HK-2 (cell line): ENCODE measurements at regions not wholly inside any gene's neighbourhood (a gene's known extent, or its start where the extent isn't known, plus 50 kb on each side); places are given as distances from the start of the nearest gene placed in this dataset.

Experiments
- DNase-seq: peaks from one replicate; pipeline ENCODE4 v3.0.0-alpha.2; 2018; ENCODE audit not compliant: unreplicated experiment

DNA sequence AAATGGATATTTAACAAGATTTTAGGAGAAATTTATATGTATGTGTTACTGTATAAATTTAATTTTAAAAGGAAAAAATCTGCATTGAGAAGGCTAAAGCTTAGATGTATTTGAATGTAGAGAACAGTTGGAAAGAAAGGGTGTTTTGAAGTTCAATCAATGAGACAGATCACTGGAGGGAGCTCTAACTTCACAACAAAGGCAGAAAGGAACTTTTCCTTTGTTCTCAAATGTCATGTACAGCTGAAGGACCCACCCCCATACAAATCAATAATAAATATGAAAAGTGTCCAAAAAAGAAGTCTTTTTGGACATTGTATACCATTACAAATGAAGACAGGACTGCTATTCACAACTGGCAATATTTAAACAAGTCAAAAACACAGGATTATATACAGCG is 403.4 kb downstream of the DNAJB9 start:
- DNase-seq = no peak

DNA sequence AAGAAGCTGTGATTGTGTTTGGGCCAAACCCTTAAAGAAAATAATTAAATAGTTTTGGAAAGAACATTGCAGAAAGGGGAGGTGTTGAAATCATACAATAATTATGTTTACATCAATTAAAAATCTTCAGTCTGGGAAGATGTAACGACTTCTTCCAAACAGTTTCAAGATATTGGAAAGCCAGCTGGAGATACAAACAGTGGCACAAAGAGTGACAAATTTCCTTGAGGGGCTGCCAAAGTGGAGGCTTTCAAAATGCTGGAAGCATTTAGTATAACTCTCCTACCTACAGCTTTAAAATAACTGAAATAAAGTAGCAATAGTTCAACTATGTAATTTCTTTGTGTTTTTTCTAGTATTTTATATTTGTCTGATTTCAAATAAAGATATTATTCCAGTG is 405.0 kb downstream of the DNAJB9 start:
- no peak for DNase-seq

DNA sequence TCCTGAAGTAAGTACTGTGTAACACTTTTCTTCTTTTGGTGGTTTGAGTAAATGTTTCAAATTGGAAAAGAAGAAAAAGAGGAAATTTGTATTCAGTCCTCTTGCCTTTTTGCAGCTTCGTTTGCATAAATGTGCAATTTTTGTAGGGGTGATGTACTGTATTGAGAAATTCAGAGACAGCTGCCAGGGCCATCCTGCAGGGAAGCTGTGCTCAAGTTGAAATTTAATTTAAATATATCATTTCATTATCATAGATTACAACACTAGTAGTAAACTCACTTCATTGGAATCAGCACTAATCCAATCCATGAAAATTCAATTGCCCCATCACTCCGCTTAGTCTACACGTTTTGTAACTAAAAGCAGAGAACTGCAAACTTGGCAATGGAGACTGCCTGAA is 415.4 kb downstream of the DNAJB9 start:
- DNase-seq = no peak

DNA sequence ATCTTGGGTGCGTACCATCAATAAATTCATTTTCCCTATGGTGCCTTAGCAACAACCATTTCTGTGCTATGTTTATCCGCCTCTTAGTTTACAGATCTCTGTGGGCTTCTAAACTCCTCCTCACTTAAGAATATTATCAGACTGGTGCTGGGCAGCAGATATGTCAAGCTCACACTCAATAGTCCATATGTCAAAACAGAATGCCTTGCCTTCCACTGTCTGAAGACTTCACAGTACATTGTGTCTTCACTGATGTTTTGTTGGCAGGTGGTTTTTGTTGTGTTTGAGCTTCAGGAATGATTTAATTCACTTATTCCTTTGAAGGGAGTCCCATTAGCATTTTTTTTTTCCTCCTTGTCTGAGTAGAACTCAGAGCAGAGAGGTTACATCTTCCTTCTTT is 419.6 kb downstream of the DNAJB9 start:
- no peak for DNase-seq

DNA sequence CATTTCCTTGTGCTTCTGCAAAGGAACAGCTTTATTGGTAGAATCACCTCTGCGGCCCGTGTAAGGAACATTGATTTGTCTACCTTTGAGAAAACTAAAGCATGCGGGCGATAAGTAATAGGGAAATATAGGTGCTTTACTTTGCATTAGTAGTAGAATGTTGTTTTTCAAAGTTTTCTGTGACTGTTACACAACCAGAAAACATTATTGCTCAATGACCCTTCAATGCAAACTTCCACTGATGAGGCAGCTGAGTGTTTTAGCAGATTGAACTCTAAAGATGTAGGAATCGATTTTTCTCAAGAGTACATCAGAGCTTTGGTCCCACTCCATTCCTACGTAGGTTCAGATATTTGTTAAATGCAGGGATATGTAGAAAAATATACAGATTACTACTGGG is 427.8 kb downstream of the DNAJB9 start:
- DNase-seq = no peak

DNA sequence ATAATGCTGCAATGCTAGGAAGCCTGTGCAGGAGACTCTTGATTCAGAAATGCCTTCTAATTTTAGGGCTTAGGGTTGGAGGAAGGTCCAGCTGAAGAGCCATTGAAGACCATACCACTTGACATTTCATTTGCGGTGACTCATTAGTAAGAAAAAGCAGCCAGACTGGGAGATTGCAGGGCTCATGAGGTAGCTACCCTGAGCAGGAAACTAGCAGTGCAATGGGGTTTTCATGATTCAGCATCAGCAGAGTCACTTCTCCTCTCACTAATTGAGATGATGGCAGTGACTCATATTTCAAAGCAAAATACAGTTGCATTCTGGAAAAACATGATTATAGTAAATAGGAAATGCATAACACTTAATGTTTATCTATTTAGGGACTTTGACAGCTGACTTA is 434.1 kb downstream of the DNAJB9 start:
- DNase-seq = peak; percentile 26

DNA sequence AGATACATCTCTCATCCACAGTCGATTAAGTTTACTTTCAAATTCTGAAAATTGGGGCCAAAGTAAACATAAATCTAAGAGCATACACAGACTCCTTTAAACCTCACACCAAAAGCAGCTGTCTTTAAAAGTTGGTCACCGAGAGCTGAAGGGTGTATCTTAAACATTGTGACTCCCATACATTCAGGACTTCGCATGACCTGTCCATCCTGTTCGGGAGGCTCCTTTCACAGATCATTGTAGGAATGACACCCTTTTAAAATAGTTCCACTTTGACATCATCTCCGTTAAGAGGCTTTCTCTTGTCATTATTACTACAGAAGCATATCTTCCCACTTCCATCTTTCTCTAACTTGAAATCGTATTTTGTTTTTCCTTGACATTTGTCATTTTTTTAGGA is 440.0 kb downstream of the DNAJB9 start:
- DNase-seq = no peak

DNA sequence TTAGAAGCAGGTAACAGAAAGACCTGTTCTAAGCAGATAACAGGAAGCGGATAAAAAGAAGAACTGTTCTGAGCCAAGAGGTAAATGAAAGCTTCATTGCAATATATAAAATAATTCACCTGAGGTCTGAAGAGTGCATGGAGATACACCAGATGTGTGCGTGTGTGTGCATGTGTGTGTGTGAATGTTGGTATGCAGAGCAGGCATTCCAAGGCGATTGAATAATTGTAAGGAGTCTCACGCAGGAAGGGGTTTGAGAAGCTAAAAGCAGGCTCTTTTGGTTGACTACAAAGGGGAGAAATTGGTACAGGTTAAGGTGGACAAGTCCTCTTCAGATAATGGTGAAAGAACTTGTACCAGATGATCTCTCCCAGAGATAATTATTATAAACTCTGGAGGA is 450.6 kb downstream of the DNAJB9 start:
- no peak for DNase-seq

DNA sequence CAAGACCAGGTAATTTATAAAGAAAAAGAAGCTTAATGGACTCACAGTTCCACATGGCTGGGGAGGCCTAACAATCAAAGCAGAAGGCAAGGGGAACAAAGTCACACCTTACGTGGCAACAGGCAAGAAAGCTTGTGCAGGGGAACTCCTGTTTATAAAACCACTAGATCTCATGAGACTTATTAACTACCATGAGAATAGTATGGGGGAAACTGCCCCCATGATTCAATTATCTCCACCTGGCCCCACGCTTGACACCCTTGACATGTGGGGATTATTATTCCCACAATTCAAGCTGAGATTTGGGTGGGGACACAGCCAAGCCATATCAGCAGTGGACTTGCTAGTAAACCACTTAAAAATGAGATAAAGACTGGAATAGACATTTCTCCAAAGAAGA is 451.7 kb downstream of the DNAJB9 start:
- DNase-seq = no peak

DNA sequence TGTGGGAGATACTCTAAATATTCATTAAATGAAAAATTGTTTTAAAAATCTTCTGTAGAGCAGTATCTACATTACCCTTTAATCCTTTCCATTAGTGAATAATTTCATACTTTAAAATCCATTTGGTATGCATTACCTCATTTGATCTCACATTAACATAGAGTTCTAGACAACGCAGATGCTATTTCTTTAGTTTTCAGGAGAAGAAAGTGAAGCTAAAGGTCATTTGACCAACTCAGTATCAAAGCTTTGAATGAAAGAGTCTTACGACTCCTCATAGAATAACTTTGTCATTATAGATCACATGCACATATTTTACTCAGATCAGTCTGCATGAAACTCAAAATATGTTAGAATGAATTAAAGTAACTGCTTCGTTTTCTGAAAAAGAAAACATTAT is 460.2 kb downstream of the DNAJB9 start:
- DNase-seq = no peak

DNA sequence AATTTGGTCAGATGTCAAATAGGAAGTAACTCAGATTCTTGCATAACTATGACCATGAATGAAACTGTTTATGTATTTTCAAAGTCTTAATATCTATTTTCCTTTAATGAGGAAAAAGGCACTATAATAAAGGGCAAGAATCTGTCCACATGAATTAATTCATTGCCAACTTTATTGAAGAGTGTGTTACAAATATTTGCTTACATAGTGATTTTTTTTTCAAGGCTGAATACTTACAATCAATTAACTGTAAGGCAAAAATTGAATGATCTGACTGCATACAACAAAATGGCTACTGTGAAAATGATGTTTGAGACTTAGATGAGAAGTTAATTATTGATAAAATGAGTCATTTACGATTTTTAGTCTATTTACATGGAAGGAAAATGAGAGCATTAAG is 475.0 kb downstream of the DNAJB9 start:
- DNase-seq = no peak

DNA sequence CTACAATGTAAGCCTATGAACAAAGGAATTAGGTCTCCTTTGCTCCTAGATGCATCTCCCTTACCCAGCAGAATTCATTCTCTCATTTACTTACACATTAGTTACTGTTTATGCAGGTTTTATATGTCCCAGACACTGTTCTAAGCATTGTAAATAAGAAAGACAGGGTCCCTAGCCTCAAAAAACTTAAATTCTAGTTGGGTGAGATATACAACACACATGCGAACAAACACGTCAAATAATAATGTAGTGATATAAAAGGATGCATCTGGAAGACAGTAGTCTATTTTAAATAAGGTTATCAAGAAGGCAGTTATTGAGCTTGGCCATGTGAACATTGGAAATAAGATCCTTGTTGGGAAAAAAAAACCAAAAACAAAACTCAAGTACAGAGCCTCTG is 479.7 kb downstream of the DNAJB9 start:
- DNase-seq = no peak

DNA sequence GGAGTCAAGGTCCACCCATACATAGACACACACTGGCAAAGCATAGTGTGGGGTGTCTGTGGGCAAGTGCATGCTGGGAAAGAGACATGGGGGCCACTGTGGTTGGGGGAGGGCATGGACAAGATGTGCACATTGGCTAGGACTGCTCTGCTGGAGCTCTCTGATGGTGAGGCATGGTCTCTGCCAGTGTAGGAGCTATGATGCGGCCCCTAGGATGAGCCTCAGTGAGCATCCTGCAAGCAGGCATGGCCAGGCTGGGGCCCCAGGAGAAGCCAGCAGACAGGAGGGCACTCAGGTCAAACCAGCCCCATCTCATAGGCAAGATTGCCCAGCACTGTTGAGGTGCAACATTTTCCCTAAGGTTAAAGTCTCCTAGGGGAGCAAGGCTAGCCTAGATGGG is 489.4 kb downstream of the DNAJB9 start:
- DNase-seq = no peak

DNA sequence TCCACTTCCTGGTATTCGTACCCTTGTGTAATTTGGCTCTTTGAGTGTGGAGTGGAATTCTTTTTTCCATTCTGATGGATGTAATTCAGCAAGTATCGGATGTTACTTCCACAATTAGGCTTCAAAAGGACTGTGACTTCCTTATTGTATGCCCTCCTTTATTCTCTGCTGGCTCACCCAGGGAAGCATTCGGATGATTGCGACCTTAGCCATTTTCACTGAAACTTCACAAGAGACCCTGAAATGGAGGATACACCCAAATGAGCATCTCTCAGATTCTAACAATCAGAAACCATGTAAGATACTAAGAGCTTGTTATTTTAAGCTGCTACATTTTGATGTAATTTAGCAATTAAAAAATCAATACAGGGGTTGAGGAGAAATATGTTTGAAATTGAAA is 493.1 kb downstream of the DNAJB9 start:
- no peak for DNase-seq

DNA sequence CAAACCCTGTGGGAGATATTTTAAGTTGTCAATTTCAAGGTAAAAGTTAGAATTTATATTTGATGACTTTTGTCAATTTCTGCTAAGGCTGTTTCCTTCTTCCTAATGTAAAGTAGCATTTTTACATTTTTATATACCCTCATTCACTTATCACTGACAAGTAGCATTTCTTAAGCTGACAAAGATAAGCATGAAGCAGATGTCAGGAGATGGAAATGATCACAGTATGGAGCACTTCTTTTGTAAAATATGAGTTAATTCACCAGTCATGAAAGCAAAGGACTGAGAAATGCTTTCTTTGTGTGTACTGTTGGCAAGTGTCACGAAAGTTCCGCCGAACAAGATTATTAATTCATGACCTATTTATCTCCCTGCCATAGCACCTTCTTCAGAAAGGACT is 503.9 kb downstream of the DNAJB9 start:
- no peak for DNase-seq

DNA sequence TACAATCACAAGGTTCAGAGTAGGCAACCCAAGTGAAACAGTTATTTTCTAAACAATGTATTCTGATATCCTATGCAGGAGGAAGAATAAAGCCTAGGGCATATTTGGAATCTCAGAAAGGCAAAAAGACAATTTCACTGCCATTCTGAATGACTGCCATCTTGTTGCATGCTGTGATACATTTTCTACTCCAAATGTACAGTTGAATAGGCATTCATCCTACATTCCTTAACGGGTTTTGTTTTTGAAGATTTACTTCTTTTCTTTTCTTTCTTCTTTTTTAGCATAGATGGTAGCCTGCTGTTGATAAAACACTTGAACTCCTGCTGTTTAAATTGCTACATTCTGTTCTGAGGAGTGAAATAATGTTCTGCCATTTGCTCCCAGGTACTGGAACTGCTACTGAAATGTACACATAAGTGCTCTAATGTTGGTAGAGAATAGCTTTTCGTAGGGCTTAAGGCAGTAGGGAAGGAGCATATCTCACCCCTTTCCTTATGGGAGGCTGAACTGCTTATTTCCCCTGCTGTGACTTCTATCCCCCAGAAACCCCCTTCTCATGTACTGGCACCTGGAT is 506.8 kb downstream of the DNAJB9 start:
- DNase-seq = no peak

DNA sequence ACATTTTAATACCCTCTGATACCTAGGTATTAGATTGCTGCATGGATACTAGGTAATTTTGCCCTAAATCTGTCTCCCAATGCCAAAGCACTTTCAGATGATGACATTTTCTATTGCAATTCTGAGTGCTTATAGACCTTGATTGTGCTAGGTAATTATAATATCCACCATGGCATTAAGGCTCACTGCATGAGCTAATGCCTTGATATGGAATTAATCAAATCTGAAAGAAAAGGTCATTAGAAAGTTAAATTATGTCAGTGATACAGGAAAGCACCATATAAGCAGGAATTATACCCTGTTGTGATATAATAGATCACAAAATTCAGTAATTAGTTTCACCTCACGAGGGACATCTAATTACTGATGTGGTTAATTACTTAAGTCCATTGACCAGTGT is 521.4 kb downstream of the DNAJB9 start:
- DNase-seq = no peak

DNA sequence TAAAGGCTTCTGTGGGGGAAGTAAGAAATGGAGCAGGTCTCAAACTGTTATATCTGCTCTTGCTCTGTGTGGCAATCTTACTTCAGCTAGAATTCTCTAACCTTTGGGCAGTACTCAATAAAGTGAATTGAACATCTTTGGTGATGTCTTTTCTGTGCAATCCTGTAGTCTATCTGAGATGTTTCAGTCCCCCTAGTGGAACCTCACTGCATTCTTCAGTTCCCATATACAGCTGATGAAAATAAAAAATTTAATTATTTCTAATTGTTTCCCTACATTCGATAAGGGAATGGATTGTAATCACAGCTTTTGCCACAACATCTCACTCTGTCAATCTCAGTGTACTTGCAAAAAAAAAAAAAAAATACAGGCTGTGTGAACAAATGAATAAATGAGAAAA is 522.6 kb downstream of the DNAJB9 start:
- DNase-seq = no peak

DNA sequence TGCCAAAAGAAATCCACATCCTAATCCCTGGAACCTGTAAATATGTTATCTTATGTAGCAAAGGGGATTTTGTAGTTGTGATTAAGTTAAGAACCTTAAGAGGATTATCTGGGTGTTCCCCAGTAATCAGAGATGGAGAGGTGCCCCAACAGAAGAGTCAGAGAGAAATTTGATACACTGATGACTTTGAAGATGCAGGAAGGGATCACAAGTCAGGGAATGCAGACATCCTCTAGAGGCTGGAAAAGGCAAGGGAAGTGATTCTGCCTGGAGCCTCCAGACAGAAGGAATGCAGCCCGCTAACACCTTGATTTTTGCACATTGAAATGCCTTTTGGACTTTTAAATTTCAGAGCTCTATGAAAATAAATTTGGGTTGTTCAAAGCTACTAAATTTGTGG is 531.7 kb downstream of the DNAJB9 start:
- no peak for DNase-seq

DNA sequence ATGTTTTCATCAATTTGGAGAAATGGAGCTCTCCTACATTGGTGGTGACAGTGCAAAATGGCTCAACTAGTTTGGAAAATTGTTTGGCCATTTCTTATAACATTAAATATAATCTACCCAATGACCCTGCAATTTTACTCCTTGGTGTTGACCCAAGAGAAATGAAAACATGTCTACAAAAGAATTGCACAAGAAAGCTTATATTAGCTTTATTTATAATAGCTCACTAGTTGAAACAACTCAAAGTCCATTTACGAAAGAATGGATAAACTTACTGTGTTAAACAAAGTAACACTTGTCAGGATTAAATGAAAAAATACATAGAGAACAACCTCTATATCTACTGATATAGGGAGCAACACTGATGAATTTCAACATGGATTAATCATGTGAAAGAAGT is 539.9 kb downstream of the DNAJB9 start:
- DNase-seq = no peak

DNA sequence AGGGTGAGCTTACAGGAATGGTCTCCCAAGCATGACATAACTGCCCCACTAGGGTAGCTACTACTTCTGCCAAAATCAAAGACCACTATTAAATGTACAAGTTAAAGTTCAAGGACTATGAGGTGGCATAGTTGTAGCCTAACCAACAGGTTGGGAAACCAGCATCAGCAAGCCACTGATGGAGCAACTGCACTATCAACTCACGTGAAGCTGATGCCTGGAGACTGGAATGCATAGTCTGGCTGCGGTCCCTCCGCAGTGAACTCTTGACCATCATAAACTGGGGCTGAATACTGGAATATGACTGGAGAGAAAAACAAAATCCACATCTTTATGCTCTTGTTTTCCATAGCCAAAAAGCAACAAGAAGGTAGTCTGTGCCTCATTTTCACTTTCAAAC is 541.4 kb downstream of the DNAJB9 start:
- DNase-seq = no peak

DNA sequence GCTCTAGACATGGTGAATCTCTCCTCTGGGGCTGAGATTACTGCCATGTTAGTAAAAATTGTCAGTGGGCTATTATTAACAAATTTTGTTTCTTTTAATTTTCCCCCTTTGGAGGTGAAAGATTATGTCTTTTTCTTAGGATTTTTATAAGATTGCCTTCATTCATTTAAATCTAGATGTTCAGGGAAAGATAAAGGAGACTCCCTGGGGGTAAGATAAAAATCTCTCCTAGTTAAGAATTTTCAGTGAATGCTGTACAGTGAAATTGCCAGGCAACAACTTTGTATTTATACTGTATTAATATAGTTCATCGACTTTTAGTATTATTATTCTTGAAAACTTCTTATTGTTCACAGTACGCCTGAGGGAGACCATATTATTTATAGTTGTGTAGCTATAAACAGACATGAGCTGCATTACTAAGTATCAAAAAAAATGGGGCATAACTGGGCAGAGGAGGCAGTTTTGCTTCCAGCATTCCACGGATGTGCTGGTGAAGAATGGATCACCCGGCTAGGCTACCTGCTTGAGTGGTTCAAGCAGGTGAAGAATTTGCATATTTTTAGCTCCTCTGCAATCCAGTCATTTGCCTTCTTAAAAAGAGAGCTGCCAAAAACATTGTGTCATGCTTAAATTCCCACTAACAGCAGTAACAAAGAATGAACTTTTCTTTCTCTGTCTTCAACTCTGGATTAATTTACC is 552.1 kb downstream of the DNAJB9 start:
- no peak for DNase-seq

DNA sequence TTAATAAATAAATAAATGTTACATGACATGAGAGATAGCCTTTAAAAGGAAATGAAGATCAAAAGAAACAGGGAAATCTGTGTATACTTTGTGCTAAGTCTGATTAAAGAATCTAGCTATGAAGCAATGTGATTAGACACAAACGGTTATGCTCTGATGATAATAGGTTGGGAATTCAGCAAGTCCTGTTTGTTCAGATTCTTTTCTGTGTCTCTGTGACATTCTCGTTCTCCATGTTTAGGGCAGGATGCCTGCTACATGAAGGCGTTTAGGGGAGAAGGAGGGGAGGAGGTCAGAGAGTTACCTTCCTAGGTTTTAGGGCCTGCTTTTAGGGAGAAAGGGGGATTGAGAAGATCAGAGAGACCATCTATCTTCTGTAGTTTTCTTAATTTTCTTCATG is 555.3 kb downstream of the DNAJB9 start:
- no peak for DNase-seq

DNA sequence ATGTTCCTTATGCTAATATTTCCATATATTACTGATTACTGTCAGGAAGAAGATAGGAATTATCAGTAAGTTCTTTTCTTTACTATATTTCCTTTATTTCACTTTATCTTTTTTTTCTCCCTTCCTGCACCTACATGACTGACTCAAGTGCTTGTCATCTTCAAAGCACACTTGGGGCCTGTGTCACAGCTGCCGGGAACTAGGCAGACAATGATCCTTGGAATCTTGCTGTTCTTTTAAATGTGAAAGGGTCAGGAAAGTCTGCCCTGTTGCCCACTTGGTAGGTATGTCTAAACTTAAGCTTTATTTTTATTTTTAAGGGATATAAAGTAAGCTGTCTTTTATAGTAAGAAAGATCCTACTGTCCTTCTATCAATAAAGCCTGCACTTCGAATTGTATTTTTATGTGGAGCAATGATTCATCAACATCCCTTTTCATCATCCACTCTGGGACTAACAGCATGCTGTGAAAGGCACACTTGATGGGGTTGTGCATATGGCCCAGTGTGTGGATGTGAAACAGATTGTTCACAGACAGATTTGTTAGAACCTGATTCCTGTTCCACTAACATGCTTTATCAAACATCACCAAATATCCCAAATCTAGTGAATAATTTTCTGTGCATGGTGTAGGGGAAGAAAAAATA is 556.9 kb downstream of the DNAJB9 start:
- no peak for DNase-seq
